GM12878 (cell line): ENCODE measurements at regions not wholly inside any gene's neighbourhood (a gene's known extent, or its start where the extent isn't known, plus 50 kb on each side); places are given as distances from the start of the nearest gene placed in this dataset.

Experiments used
- ATAC-seq: fragments of 200-7000 bp; cut with Tn5 transposase; 3 replicates; pipeline ENCODE4 v1.9.1; 2020; ENCODE audit warnings: mild to moderate bottlenecking, moderate library complexity
- BruUV-seq: library from RNA; stranded (reverse); fragments of 400-500 nt; replicated peaks from 2 replicates; lab custom pipeline; 2021; lab: Mats Ljungman, UMichigan
- CTCF ChIA-PET: fragments of 300-600 bp; sonication (Branson Sonifier 250); formaldehyde crosslinking; extraction: SDS; loops from one replicate; lab custom pipeline; 2021; ENCODE audit warnings: inconsistent platforms; lab: Yijun Ruan, JAX
- POLR2A ChIA-PET: fragments of 350-600 bp; formaldehyde crosslinking; extraction: SDS; loops from one replicate; lab custom pipeline; 2021; ENCODE audit warnings: inconsistent platforms; lab: Charles Lee
- RAD21 ChIA-PET: fragments of 300-600 bp; sonication (Branson Sonifier 250); formaldehyde crosslinking; loops from one replicate; lab custom pipeline; 2023; ENCODE audit warnings: antibody characterized with exemption; ENCODE audit not compliant: unreplicated experiment; lab: Charles Lee
- SMC1A ChIA-PET: fragments of 300-600 bp; sonication (Branson Sonifier 250); formaldehyde crosslinking; loops from one replicate; lab custom pipeline; 2023; ENCODE audit not compliant: unreplicated experiment, uncharacterized antibody; lab: Charles Lee
- DNase-seq: peaks from one replicate; pipeline ENCODE4 v3.0.0-alpha.2; 2011; ENCODE audit warnings: low read depth, low spot score
- FAIRE-seq: peaks from 3 replicates; lab custom pipeline; 2011; peaks lifted over from hg19 to GRCh38; lab: Jason Lieb, UNC
- H2AFZ ChIP-seq: 2 replicates; pipeline ENCODE4 v1.6.0; 2011; ENCODE audit warnings: low read depth, low read length, control low read depth; ENCODE audit not compliant: control insufficient read depth
- H3K27ac ChIP-seq: 2 replicates; pipeline ENCODE4 v1.5.1; 2011; ENCODE audit warnings: control low read depth; ENCODE audit not compliant: control insufficient read depth, insufficient read depth
- H3K27me3 ChIP-seq, 2 experiments: replicated peaks in 1 of 2; 2 replicates each; pipeline versions ENCODE4 v1.6.0 to v1.6.1; 2011; ENCODE audit warnings: low read length in 1 of 2; ENCODE audit not compliant: control insufficient read depth in 2 of 2, insufficient read depth in 2 of 2
- H3K36me3 ChIP-seq, 2 experiments: 2 replicates each; pipeline ENCODE4 v1.5.1; 2011; ENCODE audit warnings: low read length in 1 of 2; ENCODE audit not compliant: control insufficient read depth in 2 of 2, insufficient read depth in 2 of 2
- H3K4me1 ChIP-seq: 2 replicates; pipeline ENCODE4 v1.6.1; 2011; ENCODE audit warnings: mild to moderate bottlenecking, low read length, moderate library complexity, mixed read lengths; ENCODE audit not compliant: control insufficient read depth, insufficient read depth
- H3K4me2 ChIP-seq: 2 replicates; pipeline ENCODE4 v1.6.0; 2011; ENCODE audit warnings: control low read depth; ENCODE audit not compliant: control insufficient read depth, insufficient read depth
- H3K4me3 ChIP-seq: fragments of 200-600 bp; sonication (generic); 2 replicates; pipeline ENCODE4 v1.5.1; 2016
- H3K79me2 ChIP-seq: 2 replicates; pipeline ENCODE4 v1.6.0; 2011; ENCODE audit warnings: low read length; ENCODE audit not compliant: control insufficient read depth, insufficient read depth
- H3K9ac ChIP-seq: 2 replicates; pipeline ENCODE4 v1.8.0; 2011; ENCODE audit warnings: low read length, control low read depth, mixed read lengths; ENCODE audit not compliant: control insufficient read depth, insufficient read depth
- H3K9me3 ChIP-seq: replicated peaks from 3 replicates; pipeline ENCODE4 v1.5.1; 2011; ENCODE audit warnings: mild to moderate bottlenecking, low read length; ENCODE audit not compliant: control insufficient read depth, insufficient read depth
- H4K20me1 ChIP-seq: 2 replicates; pipeline ENCODE4 v1.6.0; 2011; ENCODE audit not compliant: control insufficient read depth, insufficient read depth
- BACH1 ChIP-seq: fragments of 450-650 bp; IDR thresholded peaks from 2 replicates; pipeline ENCODE4 v1.6.1; 2017; ENCODE audit warnings: mild to moderate bottlenecking, borderline replicate concordance
- EGR1 ChIP-seq, 2 experiments: IDR thresholded peaks; 1 replicate in 1 of 2; 2 replicates in 1 of 2; pipeline ENCODE4 v1.6.1; 2011 to 2012; ENCODE audit warnings: low read depth in 2 of 2, low read length in 2 of 2, borderline replicate concordance in 1 of 2, mild to moderate bottlenecking in 1 of 2, moderate library complexity in 1 of 2
- HCFC1 ChIP-seq: fragments of 150-350 bp; IDR thresholded peaks from 2 replicates; pipeline ENCODE4 v1.6.1; 2014; ENCODE audit warnings: low read length
- KDM1A ChIP-seq: fragments of 200-600 bp; sonication (generic); IDR thresholded peaks from 2 replicates; pipeline ENCODE4 v1.6.1; 2016; ENCODE audit warnings: borderline replicate concordance
- MXI1 ChIP-seq: fragments of 150-350 bp; IDR thresholded peaks from 2 replicates; pipeline ENCODE4 v1.6.1; 2011; ENCODE audit warnings: low read depth, mild to moderate bottlenecking, inconsistent platforms, low read length, improper control_type of control experiment
- MYB ChIP-seq: fragments of 150-350 bp; IDR thresholded peaks from 2 replicates; pipeline ENCODE4 v1.6.1; 2014; ENCODE audit warnings: mild to moderate bottlenecking, low read depth, low read length, borderline replicate concordance
- MYC ChIP-seq: IDR thresholded peaks from 2 replicates; pipeline ENCODE4 v1.6.1; 2011; ENCODE audit warnings: mild to moderate bottlenecking, low read length, moderate library complexity, inconsistent platforms; ENCODE audit not compliant: insufficient read depth, insufficient replicate concordance, insufficient read length, severe bottlenecking
- NFYA ChIP-seq: IDR thresholded peaks from 2 replicates; pipeline ENCODE4 v1.6.1; 2011; ENCODE audit warnings: low read depth, mild to moderate bottlenecking, low read length, improper control_type of control experiment, borderline replicate concordance
- RB1 ChIP-seq: fragments of 450-650 bp; formaldehyde crosslinking; IDR thresholded peaks from 2 replicates; pipeline ENCODE4 v1.6.1; 2017; ENCODE audit warnings: mild to moderate bottlenecking, borderline replicate concordance
- RFX5 ChIP-seq: IDR thresholded peaks from 2 replicates; pipeline ENCODE4 v1.6.1; 2011; ENCODE audit warnings: low read depth, low read length, improper control_type of control experiment
- TBL1XR1 ChIP-seq: IDR thresholded peaks from 2 replicates; pipeline ENCODE4 v1.6.1; 2012; ENCODE audit warnings: low read depth, low read length, improper control_type of control experiment
- USF1 ChIP-seq: IDR thresholded peaks from 2 replicates; pipeline ENCODE4 v1.6.1; 2011; ENCODE audit warnings: borderline replicate concordance, low read depth, mild to moderate bottlenecking, moderate library complexity, mixed read lengths, low read length; ENCODE audit not compliant: insufficient read depth; ENCODE audit errors: extremely low read length
- YY1 ChIP-seq: IDR thresholded peaks from 2 replicates; pipeline ENCODE4 v1.6.1; 2011; ENCODE audit warnings: low read depth, mild to moderate bottlenecking, low read length
- WGBS: methylation state at CpG from one replicate; pipeline ENCODE4 v1.1.6; 2016; ENCODE audit warnings: low lambda C conversion rate; ENCODE audit not compliant: insufficient replicate concordance, insufficient coverage; ENCODE audit errors: missing lambda C conversion rate; 5-methylcytosine and 5-hydroxymethylcytosine counted together
- in situ Hi-C: fragments of 300-500 bp; cut with MboI; formaldehyde crosslinking; loops from 9 replicates; pipeline ENCODE4 v1.14.3; 2018; ENCODE audit warnings: mixed read lengths
- intact Hi-C: fragments of 100-400 bp; cut with micrococcal nuclease; formaldehyde crosslinking; loops from one replicate; pipeline ENCODE4 v1.14.2; 2022; ENCODE audit not compliant: unreplicated experiment
- TF ChIP-seq, protein P1 (sequence below): fragments of 450-650 bp; IDR thresholded peaks from 2 replicates; pipeline ENCODE4 v1.6.1; 2017; ENCODE audit warnings: mild to moderate bottlenecking, low read depth, inconsistent platforms; ENCODE audit not compliant: poor library complexity, severe bottlenecking
- TF ChIP-seq, protein P2 (sequence below): fragments of 450-650 bp; IDR thresholded peaks from 2 replicates; pipeline ENCODE4 v1.6.1; 2017; ENCODE audit warnings: antibody characterized with exemption, mild to moderate bottlenecking, moderate library complexity
- TF ChIP-seq, protein P3 (sequence below): fragments of 450-650 bp; formaldehyde crosslinking; IDR thresholded peaks from 2 replicates; pipeline ENCODE4 v1.4.0; 2020; ENCODE audit warnings: mild to moderate bottlenecking, moderate library complexity

GRCh38 chr3:11930084-11930483, 74.1 kb upstream of the SYN2 start:
- Histone ChIP-seq H3K36me3 (no peaks in the 10 kb centered on the region), H3K4me2 (no peak overlapping the region), H3K79me2 (no peaks in the 10 kb centered on the region), H4K20me1 (no peaks in the 10 kb centered on the region), H3K4me3 (no peak overlapping the region), H3K27ac (no peak overlapping the region), H3K4me1 (no peaks in the 10 kb centered on the region), H3K9me3 (no peaks in the 10 kb centered on the region), H3K9ac (no peak overlapping the region), H2AFZ (no peak overlapping the region), H3K27me3 (no peaks in the 10 kb centered on the region)
- CTCF ChIA-PET, result no interaction called here
- POLR2A ChIA-PET, result no interaction called here
- 55% methylated on average over 10 of the region's 10 CpGs for WGBS
- ATAC-seq (no peak), FAIRE-seq (no peak), DNase-seq (no peak)
- intact Hi-C loops, result no loop called here
- in situ Hi-C loops, result no loop called here
- SMC1A ChIA-PET, result no interaction called here
- BruUV-seq, result no TSS peak
- RAD21 ChIA-PET, result no interaction called here
- TF ChIP-seq HCFC1 (no peak), RFX5 (no peak), TBL1XR1 (no peak), KDM1A (no peak), EGR1 (IDR thresholded peaks at IDR 0.05; ENCODE audit: borderline replicate concordance in 1 of 2, low read depth in 2 of 2, low read length in 2 of 2) (no peak), MYB (no peak), USF1 (no peak), BACH1 (no peak), MXI1 (no peak), YY1 (no peak), MYC (no peak), NFYA (no peak), RB1 (no peak)
- TF ChIP-seq, protein P1, sequence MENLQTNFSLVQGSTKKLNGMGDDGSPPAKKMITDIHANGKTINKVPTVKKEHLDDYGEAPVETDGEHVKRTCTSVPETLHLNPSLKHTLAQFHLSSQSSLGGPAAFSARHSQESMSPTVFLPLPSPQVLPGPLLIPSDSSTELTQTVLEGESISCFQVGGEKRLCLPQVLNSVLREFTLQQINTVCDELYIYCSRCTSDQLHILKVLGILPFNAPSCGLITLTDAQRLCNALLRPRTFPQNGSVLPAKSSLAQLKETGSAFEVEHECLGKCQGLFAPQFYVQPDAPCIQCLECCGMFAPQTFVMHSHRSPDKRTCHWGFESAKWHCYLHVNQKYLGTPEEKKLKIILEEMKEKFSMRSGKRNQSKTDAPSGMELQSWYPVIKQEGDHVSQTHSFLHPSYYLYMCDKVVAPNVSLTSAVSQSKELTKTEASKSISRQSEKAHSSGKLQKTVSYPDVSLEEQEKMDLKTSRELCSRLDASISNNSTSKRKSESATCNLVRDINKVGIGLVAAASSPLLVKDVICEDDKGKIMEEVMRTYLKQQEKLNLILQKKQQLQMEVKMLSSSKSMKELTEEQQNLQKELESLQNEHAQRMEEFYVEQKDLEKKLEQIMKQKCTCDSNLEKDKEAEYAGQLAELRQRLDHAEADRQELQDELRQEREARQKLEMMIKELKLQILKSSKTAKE, result no peak
- TF ChIP-seq, protein P2, sequence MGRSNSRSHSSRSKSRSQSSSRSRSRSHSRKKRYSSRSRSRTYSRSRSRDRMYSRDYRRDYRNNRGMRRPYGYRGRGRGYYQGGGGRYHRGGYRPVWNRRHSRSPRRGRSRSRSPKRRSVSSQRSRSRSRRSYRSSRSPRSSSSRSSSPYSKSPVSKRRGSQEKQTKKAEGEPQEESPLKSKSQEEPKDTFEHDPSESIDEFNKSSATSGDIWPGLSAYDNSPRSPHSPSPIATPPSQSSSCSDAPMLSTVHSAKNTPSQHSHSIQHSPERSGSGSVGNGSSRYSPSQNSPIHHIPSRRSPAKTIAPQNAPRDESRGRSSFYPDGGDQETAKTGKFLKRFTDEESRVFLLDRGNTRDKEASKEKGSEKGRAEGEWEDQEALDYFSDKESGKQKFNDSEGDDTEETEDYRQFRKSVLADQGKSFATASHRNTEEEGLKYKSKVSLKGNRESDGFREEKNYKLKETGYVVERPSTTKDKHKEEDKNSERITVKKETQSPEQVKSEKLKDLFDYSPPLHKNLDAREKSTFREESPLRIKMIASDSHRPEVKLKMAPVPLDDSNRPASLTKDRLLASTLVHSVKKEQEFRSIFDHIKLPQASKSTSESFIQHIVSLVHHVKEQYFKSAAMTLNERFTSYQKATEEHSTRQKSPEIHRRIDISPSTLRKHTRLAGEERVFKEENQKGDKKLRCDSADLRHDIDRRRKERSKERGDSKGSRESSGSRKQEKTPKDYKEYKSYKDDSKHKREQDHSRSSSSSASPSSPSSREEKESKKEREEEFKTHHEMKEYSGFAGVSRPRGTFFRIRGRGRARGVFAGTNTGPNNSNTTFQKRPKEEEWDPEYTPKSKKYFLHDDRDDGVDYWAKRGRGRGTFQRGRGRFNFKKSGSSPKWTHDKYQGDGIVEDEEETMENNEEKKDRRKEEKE, result no peak
- TF ChIP-seq, protein P3, sequence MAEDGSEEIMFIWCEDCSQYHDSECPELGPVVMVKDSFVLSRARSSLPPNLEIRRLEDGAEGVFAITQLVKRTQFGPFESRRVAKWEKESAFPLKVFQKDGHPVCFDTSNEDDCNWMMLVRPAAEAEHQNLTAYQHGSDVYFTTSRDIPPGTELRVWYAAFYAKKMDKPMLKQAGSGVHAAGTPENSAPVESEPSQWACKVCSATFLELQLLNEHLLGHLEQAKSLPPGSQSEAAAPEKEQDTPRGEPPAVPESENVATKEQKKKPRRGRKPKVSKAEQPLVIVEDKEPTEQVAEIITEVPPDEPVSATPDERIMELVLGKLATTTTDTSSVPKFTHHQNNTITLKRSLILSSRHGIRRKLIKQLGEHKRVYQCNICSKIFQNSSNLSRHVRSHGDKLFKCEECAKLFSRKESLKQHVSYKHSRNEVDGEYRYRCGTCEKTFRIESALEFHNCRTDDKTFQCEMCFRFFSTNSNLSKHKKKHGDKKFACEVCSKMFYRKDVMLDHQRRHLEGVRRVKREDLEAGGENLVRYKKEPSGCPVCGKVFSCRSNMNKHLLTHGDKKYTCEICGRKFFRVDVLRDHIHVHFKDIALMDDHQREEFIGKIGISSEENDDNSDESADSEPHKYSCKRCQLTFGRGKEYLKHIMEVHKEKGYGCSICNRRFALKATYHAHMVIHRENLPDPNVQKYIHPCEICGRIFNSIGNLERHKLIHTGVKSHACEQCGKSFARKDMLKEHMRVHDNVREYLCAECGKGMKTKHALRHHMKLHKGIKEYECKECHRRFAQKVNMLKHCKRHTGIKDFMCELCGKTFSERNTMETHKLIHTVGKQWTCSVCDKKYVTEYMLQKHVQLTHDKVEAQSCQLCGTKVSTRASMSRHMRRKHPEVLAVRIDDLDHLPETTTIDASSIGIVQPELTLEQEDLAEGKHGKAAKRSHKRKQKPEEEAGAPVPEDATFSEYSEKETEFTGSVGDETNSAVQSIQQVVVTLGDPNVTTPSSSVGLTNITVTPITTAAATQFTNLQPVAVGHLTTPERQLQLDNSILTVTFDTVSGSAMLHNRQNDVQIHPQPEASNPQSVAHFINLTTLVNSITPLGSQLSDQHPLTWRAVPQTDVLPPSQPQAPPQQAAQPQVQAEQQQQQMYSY, result no peak
